GM19468 (cell line): ENCODE measurements at regions not wholly inside any gene's neighbourhood (a gene's known extent, or its start where the extent isn't known, plus 50 kb on each side); places are given as distances from the start of the nearest gene placed in this dataset.
A peak's percentile ranks its signal among the peaks of the same experiment; 100 is the strongest.

Source experiments
- ATAC-seq: cut with Tn5 transposase; IDR thresholded peaks from one replicate; pipeline ENCODE4 v1.9.1; 2021; ENCODE audit warnings: mild to moderate bottlenecking, moderate library complexity, moderate number of reproducible peaks; ENCODE audit not compliant: unreplicated experiment; ENCODE audit errors: extremely low read depth

DNA sequence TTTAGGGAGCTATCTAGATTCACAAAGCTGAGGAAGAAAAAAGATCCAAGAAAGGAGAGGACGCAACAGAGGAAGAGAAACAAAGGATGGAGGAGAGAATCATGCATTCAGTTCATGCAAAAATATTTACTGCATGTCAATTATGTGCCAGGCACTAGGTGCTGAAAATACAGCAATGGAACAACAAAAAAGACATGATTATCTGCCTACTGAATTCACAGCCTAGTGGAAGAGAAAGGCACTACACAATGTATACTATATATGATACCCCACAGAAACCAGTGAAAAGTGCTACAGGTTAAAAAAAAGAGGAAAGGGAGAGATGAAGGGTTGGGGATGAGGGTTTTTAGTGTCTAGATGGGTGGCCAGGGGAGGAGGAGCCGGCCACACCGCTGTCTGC is 520.4 kb upstream of the CELF2 start:
- ATAC-seq: no peak

DNA sequence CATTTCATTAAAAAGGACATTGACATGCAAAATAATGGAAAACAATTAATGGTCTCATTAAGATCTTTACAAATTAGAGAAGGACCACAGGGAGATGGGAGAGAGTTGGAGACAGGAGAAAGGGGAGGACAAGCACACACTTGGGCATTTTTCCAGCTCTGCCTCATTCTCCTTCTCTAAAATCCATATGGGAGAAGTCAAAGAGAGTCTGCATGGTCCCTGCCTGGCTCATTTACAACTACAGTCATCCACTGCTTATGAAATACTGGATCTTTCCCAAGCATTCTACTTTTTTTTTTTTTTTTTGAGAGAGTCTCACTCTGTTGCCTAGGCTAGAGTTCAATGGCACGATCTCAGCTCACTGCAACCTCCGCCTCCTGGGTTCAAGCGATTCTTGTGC is 518.9 kb upstream of the CELF2 start:
- no peak for ATAC-seq

DNA sequence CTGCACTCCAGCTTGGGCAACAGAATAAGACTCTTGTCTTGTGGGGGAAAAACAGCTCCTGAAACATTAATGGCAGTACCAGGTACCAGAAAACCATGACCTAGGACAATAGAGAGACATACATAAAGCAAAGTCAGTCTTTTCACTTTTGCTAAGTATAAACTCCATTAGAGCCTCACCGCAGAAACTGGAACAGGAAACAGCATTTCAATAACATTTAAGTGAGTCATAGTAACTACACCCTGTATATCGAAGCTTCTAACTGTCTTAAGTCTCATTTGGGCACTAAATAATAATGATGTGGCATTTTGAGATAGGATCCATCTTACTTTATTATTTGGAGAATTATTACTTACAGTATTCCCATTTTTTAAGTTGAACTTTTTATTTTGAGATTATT is 517.8 kb upstream of the CELF2 start:
- ATAC-seq: no peak

DNA sequence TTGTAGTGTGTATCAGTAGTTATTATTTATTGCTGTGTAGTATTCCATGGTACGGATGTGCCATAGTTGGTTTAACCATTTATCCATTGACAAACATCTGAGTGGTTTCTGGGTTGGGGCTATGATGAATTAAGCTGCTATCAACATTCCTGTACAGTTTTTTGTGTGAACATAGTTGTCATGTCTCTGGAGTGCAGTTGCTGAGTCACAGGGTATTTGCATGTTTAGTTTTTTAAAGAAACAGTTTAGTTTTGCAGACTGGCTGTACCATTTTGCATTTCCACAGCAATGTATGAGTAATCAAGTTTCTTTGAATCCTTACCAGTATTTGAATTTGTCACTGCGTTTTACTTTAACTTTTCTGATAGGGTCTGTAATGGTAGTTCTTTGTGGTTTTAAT is 516.7 kb upstream of the CELF2 start:
- no peak for ATAC-seq

DNA sequence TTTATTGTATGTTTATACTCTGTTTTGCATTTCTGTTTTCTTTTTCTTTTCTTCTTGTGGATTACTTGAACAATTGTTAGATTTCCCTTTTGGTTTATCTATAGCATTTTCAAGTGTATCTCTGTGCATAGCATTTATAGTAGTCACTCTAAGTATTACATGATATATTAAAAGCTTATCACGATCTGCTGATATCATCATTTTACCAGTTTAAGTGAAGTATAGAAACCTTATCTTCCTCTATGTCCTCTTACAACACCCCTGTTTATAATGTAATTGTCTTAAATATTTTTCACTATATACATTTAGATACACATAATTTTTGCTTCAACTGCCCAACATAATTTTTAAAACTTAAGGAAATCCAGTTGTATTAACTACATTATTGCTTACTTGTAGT is 513.9 kb upstream of the CELF2 start:
- no peak for ATAC-seq

DNA sequence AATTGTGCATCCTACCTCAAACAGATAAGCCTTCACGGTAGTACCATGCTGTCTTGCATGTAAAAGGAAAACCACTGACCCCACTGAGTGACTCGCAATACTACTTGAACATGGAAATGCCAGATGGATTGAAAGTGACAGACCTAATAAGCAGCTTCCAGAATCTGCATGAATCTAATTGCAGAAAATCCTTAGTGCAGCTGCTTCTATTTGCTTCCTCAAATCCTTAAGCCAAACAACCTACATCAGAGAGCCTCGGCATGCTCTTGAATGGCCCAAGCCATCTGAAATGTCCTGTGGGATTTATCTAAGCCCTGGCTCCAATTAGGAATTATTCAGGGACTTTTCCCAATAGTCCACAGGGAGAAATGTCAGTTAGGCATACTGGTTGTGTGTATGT is 509.5 kb upstream of the CELF2 start:
- no peak for ATAC-seq

DNA sequence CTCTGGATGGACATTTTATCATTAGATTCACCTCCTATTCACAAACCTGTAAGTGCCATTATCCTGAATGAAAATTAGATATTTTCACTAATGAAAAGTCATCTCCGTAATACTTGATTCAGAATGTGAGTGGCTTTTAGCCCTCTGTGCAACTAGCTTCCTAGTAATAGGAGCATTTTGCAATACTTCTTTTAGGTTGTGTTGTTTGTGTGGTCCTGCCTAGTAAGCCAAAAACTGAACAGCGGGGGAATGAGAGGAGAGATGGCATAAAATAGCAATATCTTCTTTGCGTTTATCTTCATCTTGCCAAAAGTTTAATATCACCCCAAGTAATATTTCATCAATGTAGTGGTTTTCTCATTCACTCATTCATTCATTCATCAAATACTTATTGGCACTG is 507.5 kb upstream of the CELF2 start:
- no peak for ATAC-seq

DNA sequence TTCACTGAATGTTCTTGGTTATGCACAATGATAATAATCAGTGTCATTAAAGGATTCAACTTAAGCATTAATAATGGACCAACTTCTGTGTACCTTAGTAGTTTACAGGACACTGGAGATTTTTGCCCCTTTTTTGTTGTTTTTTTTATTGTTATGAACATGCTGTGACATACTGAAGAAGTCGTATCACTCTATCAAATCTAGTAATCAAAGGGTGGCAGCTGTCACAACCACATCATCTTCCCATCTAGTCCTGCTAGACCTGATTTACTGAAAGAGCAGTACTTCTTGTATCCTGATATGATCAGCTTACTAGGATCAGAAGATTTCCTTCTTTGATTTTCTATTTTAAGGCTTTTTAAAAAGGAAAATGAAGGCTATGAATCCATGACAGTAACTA is 504.6 kb upstream of the CELF2 start:
- ATAC-seq: no peak

DNA sequence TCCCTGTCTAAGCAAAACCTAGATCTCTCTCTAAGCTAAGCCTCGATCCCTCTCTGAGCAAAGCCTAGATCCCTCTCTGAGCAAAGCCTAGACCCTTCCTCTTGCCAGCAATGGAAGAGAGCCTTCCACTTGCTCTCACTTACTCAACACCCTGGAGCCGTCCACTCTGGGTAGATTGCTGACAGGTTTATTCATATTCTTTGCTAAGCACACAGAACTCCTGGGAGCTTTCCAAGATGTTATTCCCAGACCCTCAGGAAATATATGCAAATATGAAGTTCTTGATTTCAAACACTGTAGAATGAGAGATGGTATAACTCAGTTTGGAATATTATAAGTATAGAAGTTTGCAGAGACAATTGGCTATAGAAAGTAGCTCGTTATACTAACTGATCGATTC is 503.8 kb upstream of the CELF2 start:
- no peak for ATAC-seq

DNA sequence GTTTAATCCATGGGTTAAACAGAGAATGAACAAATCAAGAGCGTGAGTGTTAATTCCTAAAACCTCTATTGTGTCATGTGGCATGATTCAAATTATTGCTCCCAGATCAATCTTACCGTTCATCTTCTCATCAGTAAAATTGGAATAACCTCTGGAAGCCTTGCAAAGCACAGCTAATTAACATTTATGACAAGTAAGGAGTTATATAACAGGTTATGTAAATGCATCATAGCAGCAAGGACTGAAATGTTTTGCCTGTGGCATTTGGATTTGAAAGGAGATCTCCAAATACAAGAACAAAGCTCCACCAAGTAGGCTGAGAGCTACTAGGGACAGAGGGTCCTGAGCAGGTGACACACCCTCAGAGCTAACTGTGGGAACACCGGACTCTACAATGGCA is 502.9 kb upstream of the CELF2 start:
- no peak for ATAC-seq

DNA sequence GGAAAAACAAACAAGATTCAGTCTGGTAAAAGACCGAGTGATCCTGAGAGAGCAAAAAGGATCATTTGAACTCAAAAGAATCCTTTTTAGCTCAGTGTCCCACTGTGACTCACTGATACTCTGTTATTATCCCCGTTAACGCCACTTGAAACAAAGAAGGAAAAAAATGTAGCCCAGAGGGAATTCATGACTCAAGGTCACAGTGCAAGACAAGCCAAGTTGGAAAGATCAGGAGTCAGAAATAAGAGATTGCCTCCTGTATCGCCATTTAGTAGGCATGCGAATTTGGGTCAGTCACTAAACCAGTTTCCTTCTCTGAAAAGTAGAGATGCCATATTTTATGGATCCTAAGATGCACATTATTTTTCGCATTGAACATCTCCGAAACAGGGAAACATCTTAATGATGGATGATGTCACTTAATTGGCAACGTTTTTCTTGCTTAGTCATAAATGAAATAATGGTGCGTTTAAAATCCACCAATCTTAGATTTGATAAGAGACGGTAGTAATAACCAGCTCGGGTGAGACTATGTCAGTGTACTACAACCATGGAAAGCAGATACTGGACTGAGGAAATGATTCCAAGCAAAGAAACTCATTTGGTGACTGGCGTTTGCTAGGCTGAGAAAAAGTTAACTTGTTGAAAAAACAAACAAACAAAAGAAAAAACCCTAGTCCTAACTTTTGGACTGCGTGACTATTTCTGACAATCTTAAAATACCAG is 502.0 kb upstream of the CELF2 start:
- ATAC-seq: no peak

DNA sequence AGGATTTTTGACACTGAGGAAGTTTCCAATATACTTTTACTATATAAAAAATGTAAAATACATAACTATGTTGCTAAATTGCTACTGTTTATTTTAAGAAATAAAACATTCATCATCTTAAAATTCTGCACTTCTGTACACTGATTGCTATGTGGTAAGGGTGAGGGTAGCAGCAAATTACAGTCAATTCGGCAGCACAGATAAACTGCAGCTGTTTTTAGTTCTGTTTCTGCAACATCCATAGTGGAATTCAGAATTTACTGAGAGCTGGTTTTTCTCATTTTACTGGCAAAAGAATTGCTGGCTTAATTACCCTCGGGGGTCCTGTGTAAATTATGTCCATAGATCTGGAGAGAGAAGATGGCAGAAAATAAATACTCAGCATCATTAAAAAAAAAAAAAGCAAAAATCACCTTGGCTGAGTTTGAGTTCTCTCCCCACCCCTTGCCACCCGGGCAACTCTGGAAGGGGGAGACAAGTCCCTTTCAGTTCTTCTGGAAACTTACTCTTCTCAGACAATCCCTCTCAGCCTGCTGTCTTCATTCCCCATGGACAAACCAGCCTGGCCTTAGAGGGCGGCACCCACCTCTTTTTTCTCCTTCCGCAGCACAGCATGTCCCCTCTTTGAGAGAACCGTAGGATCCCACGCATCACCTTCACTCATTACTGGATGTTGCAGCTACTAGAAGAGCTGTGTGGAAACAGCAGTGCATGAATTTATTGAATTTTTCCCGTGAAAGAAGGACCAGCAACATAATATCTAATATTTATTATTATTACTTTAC is 501.1 kb upstream of the CELF2 start:
- no peak for ATAC-seq

DNA sequence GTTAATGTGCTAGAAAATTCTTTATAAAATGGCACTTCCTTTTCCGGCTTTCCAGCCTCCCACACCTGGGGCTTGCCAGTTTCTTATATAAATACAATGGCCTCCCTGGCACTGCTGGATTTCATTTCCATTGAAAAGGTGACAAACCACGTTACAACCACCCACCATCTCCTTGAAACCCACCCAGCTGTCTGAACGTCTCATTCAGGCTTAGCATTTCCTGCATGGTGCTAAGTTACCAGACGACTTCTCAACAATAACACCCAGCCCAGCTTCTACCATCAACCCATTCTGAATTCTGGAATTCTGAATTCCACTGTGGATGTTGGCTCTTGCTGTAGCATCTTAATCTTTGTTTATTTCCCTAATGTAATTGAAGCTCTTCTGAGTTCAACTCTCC is 499.8 kb upstream of the CELF2 start:
- ATAC-seq: no peak

DNA sequence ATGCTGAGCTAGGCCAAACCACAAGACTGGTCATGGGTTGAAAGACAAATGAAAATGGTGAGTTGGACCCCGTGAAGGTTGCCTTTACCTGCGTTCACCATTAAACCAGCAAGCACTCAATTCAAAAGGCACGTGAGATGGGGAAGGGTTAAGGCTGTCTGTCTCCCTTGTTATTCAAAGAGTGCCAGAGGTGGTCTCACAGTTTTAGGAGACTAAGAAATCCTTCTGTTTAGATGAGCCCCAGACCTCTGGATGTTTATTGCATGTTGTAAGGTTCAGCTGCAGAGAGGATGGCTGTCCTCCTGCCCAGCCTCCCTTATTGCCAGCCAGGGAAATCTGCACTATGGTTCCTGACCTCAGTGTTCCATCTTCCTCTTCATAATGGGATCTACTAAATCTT is 498.0 kb upstream of the CELF2 start:
- ATAC-seq: no peak

DNA sequence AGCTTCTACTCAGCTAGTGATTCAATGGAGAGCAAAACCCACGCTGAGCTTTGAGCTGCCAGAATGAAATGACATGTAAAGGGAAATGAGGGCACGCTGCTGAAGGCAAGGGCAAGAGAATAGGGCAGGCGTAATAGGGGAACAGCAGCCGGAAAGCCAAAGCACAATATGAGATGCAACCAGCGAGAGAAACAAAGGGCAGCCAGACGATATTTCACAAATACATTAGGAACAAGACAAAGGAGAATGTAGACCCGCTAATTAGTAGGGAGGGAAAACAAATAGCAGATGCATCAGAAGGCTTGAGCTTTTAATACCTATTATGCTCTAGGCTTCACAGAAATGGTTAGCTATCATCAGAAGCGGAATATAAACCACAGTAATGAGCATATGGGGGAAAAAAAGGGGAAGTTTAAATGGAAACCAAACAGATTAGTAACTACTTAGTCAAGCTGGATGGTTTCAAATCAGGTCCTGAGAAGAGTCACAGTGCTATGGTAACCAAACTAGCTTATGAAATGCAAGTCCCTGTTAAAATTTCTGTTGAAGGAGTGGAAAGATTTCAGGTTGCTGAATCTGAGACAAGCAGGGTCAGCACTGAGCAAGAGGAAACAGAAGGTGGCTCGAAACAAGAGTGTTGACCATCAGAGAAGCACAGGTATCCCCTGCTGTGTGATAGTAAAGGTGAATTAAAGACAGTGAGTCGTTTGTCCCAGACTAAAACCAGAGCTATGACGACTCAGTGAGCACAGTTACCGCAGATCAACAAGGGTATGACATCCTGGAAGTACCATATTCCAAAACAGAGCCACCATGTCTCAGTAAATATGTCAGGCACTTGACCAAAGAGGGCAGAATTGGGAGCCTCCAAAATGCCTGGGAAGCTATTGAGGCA is 496.9 kb upstream of the CELF2 start:
- ATAC-seq: peak; percentile 67

DNA sequence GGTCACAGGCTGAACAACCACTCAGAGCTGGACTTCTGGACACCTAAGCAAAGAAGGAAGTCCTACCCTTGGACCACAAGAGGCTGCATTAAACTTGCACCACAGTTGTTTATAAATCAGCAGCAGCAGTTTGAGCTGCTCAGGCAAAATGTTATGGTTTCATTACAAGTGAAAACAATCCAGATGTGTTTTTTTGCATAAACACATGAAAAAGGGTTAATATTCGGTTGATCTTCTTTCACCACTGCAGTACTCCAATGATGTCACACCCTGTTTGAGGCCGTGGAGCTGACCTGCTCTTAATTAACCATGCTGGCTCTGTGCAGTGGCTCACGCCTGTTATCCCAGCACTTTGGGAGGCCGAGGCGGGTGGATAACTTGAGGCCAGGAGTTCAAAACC is 490.8 kb upstream of the CELF2 start:
- ATAC-seq: no peak

DNA sequence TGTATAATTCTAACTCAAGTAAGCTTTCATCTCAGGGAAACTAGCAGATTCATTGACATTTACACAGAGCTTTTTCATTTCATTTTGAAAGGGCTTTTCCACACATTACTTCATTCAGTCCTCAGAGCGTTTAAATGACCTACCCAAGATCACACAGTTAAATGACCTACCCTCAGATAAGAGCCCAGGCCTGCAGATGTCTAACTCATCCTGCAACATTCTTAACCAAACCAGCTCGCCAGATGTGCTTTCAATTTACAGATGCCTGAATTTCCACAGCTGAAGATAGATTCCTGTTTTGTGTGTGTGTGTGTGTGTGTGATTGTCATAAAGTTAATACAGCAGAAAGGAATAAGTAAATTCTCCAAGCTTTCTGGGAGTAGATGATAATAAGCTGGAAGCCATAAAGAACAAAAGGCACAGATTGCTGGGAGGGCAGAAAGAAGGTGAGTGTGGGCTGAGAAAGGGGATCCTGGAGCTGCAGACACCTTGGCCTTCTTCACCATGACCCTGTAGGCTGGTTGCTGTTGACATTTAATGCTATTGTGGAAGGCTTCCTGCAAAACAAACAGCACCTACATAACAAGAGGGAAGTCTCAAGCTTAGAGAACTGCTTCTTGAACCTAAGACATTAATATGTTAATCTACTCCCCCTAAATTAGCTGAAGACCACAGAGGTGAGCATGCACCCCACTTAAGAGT is 489.7 kb upstream of the CELF2 start:
- no peak for ATAC-seq

DNA sequence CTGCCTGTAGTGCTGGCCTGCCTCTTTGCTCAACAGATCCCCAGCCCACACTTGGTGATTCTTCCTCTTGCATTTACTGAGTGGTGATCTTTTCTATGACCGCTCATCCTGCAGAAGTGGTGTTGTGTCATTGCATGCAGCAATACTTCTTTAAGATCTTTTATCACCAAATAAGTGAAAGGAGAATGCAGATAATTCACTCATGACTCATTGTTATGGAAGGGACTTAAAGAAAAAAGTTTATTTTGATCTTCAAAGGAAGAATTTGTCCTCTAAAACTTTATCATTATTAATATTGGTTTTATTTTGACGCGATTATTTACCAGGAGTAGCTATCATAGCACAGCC is 489.1 kb upstream of the CELF2 start:
- no peak for ATAC-seq

DNA sequence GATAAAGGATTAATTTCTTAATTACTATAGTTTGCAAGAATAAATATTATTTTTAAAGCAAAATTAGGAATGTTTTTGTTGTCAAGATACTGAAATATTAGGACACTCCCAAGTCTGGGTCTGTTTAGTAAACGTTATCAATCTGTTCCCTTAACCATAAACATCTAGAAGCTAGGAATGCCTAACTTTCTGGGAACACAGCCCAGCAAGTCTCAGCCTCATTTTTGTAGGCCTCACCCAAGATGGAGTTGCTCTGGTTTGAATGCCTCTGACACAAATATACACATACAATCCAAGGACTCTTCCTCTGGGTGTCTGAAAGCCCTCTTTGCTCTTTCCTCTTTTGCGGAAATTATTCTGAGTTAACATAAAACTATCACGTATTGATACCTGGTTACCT is 487.4 kb upstream of the CELF2 start:
- no peak for ATAC-seq

DNA sequence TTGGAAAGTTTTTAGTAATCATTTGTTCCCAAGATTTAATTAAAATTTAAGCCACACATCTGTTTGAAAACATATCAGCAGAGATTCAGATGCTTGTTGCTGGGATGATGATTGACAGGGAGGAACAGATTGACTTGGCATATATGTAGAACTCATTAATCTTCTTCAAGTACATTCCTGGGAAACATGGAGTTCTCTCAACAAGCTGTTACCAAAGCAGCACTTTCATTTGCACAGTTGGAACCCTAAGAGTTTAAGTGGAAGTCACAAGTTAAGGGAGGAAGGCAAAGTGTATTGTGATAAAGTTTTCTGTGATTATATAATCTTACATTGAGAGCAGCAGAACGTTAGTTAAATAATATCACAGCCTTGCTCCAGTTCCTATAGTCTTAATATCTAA is 485.4 kb upstream of the CELF2 start:
- no peak for ATAC-seq

DNA sequence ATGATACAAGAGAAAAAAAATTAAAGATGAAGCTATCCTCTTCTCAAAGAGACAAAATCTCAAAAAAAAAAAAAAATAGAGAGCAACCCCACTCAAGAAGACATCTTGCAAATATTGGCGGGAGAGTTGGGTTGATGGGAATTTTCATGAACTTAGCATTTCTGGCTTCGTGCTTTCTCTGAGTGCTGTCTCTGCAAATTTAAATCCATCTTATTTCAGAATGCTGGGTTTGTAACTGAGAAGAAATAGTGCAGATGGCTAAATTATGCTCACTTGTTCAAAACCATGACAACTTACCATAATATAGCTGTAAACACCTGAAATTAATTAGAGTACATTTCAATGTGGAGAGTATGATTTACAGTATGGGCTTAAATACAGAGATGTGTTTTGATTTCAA is 484.8 kb upstream of the CELF2 start:
- ATAC-seq: no peak
